GM19043 (cell line): ENCODE measurements at regions not wholly inside any gene's neighbourhood (a gene's known extent, or its start where the extent isn't known, plus 50 kb on each side); places are given as distances from the start of the nearest gene placed in this dataset.
"Not testable (repeated sequence)": the region's sequence is repeated elsewhere in the genome, so short reads cannot be mapped to it uniquely, and the experiment has no call there.

Experiments
- ATAC-seq: cut with Tn5 transposase; IDR thresholded peaks from one replicate; pipeline ENCODE4 v1.9.1; 2021; ENCODE audit warnings: low read depth; ENCODE audit not compliant: unreplicated experiment

GRCh38 chr12:89825591-89826449 is 117.2 kb upstream of the ATP2B1 start:
- no peak for ATAC-seq

DNA sequence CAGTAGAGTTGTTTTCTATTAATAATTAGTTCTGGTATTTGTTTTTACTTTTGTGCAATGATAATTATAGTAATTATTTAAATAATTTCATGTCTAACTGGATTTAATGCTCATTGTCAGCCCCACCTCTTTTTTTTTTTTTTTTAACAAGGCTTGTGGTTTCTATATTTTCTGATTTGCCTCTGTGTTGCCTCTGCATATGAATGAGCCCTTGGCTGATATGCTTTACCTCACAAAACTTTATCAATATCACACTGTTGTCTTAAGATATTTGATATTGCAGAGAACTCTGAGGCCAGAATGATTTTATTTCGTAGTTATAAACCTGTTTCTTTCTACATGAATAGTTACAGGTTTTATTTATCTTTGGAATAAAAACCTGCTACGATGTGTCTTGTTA is 116.2 kb upstream of the ATP2B1 start:
- ATAC-seq = no peak

GRCh38 chr12:89822992-89823391 is 114.4 kb upstream of the ATP2B1 start:
- ATAC-seq = not testable (repeated sequence)

GRCh38 chr12:89821896-89822295 is 113.3 kb upstream of the ATP2B1 start:
- no peak for ATAC-seq

GRCh38 chr12:89817501-89818226 is 109.0 kb upstream of the ATP2B1 start:
- ATAC-seq = no peak

DNA sequence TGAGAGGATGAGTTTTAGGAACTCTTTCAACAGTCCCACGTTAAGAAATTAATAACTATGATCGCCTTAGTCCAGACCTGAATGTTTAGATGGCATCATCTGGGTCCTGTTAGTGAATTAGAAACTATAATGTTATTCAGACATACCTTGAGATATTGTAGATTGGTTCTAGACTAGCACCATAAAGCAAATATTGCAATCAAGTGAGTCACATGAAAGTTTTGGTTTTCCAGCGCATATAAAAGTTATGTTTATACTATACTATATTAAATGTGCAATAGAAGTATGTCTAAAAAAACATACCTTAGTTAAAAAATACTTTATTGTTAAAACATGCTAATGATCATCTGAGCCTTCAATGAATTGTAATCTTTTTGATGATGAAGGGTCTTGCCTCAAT is 106.6 kb upstream of the ATP2B1 start:
- ATAC-seq = no peak

GRCh38 chr12:89803412-89803811 is 94.8 kb upstream of the ATP2B1 start:
- ATAC-seq = no peak

DNA sequence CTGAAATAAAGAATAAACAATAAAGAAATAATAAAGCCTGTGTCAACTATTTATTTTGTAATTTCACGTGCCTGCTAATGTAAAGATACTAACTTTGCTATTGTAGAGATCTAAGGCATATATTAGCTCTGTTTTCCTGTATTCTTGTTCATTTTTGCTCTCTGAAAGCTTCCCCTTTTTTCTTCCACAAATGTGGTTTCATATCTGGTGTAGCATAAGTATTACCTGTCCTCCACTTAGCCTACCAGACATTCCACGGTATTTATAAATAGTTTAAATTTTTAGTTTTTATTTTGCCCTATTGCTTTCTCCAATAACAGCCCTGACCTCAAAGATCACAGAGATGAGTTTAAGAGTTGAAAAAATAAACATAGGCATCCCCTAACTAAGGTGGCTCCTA is 92.6 kb upstream of the ATP2B1 start:
- ATAC-seq = no peak

DNA sequence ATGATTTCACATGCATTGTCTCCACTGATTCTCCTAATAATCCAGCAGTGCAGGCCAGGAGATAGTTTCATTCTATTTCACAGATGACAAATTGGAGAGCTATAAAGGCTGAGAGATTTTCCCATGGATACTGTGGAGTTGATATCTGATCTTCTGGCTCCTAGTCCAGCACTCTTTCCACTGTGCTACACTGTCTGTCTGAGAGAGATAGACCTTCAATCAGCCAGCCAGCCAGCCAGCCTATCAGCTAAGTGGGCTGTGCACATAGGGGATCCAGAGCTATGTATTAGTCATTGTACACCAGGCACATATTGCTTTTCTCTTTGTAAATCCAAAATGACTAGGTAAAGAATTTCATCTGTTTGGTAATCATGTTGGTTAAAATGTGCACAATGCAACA is 91.8 kb upstream of the ATP2B1 start:
- ATAC-seq = no peak

GRCh38 chr12:89799316-89799715 is 90.7 kb upstream of the ATP2B1 start:
- ATAC-seq = no peak

DNA sequence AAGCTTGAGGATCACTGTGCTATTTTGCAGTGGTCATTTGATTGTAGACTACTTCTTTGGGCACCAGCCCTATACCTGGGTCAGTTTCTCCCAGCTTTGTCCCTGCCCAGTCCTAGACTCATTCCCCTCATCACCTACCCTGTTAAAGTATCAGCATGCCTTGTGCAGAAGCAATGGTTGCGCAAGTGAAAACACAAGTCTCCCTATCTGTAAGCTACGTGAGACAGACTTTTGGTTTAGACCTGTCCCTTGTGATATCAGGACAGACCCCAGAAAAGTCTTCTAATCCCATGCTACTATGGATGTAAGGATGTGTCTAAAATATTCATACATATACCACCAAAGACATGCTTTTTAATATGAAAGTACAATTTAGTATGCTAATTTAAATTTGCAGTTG is 88.8 kb upstream of the ATP2B1 start:
- no peak for ATAC-seq

DNA sequence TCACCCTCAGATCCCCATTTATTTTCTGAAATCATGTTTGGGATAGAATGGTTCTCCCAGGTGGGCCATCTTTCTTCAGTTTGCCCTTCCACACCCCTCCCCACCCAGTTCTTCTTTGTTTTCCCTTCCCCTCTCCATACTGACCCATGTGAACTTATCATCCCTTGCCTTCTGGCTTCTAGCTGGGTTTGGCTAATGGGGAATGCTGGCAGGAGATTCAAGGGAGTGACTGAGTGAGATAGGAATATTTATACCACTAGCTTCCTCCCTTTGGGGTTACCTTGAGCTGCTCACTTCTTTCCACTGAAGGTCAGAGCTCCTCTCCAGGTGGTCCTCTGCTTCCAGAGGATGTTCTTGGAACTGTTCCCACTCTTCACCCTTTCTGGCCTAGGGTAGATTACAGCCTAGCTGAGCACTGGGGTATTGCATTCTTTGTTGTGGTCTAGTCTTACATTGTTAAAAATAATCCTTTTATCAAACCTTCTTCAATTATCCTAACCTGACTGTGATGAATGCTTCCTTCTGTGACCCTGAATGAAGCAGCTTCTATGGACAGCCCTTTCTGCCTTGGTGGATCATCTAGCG is 88.3 kb upstream of the ATP2B1 start:
- ATAC-seq = no peak

DNA sequence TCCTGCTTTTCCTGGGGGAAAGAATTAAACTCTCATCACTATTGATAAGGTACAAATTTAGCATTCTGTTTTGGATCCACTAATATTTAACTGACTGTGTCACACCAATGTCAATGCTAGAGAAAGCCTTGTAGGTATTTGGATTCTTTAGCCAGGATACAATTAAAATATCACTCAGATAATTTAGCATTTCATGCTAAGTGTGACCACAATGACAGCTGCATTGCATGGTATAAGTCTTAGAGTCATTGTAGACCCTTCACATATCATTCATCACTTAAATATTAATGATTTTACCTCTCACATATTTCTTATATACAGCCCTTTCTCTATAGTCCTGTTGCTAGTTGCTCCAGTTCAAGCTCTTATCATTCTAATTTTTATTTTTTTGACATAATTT is 85.3 kb upstream of the ATP2B1 start:
- ATAC-seq = no peak

- no peak for ATAC-seq
These were observed 82.6 kb upstream of the ATP2B1 start for GRCh38 chr12:89791286-89791685.

DNA sequence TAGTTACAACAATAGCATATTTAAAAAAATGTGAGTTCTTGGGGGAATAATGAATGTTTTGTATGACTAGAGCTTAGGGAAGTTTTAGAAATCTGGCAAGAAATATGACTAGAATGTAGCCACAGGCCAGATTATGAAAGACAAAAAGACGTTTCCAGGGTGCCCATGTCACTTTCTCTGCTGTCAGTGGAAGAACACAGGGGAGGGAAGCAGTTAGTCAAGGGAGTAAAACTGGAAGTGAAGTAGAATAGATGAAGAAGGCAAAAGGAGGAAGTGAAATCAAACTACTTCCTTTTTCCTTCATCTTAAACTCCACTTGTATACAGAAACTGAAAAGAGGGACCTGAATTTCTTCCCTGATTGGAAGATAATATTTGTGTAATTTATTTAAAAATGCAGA is 81.2 kb upstream of the ATP2B1 start:
- peak; percentile 77 for ATAC-seq

GRCh38 chr12:89787763-89788162 is 79.1 kb upstream of the ATP2B1 start:
- ATAC-seq = no peak

- ATAC-seq = no peak
These were observed 77.7 kb upstream of the ATP2B1 start for GRCh38 chr12:89786177-89786810.

DNA sequence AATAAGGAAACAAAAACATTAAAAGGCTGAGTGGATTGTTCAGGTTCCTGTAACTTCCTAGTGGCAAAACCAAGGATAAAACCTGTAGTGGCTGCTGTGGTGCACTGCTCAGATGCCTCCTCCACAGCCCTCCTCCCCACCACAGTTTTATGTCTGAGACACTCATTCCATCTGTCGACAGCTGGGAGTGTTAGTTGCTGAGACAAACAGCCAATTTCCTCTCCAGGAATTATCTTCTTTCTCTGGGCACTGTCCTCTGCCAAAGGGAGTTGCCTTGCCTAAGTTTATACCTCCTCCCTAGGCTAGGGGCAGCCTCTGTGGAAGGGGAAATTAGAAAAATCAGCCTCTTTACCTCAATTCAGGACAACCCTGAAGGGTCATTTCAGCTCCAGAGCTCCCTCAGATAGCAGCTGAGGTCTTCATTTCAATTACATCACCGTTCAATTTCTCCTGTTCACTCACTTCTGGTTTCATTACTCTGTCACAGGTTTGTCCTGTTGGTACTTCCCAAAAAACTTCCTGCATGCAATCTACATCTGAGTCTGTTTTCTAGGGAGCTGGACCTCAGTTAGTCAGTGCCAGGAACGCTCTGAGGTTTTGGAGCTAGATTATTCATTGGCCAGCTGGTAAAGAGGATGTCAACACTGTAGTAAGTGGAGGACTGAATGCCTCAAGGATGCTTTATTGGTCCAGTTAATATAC is 74.9 kb upstream of the ATP2B1 start:
- no peak for ATAC-seq

DNA sequence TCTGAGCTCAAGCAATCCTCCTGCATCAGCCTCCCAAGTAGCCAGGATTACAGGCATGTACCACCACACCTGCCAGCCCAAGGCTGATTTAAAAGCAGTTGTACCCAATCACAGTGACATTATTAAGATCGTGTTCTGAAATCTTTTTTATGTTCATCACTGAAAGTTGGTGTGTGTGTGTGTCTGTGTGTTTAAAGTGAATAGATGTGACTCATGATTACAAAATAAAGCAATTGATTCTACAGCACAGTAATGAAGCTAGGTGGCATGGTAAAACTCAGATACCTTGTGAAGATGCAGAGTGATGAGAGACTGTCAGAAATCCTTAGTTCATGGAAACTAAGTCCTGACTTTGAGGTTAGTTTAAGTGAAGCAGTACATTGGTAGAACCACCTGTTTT is 74.2 kb upstream of the ATP2B1 start:
- no peak for ATAC-seq

DNA sequence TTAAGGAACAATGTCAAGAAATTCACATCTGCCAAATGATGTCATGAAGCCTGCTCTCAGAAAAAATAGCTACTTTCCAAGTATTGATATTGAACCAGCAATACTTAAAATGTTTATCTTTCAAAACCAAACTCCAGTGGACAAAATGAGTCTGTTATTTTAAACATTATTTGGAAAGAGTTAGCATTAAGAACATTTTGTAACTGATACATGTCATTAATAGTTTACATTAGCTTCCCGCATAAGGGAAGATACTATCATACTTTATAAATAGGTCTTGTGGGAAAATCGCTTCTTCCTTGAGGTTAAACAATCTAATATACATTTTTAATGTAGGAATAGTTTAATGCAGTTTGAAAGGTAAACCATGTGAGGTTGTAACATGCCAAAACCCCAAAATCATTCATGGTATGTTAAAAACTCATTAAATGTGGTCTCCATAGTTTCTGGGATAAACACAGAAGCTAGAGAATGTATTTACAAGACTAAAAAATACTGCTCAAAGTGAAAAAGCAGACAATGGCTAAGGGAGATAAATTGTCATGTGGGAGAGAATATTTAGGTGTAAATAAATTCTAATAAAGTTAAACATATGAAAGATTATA is 73.4 kb upstream of the ATP2B1 start:
- ATAC-seq = no peak
